ENCODE measurements at regions not wholly inside any gene's neighbourhood (a gene's known extent, or its start where the extent isn't known, plus 50 kb on each side); places are given as distances from the start of the nearest gene placed in this dataset.

DNA sequence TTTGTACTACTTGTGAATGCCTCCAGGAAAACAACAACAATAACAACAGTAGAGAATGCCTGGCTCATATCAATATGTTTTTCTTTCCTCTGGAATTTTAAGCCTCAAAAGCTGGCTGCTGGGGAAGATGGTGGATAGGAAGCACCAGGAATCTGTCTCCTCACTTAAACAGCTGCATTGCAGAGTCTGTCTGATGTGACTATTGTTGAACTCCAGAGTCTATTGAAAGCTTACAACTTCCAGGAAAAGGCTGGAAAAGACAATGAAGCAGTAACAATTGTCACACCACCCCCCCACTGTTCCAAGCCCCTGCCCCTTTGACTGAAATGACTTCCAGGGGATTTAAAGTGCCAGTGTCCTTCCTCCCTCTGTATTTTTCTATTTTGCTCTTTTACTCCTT, 309.7 kb downstream of the BMP4 start:
- Histone ChIP-seq H3K18ac (ENCODE audit: low read length) (no peak overlapping the region), H3K36me3 (ENCODE audit: control insufficient read depth in 1 of 2, insufficient read depth in 2 of 2, low read length in 2 of 2) (no peaks in the 10 kb centered on the region), H3K27me3 (ENCODE audit: insufficient read depth, low read length) (no peaks in the 10 kb centered on the region), H3K14ac (ENCODE audit: low read length) (no peak overlapping the region), H3K27ac (ENCODE audit: low read depth, low read length) (no peak overlapping the region), H2BK120ac (ENCODE audit: insufficient read depth, low read length, poor library complexity) (no peak overlapping the region), H3K4me1 (ENCODE audit: control insufficient read depth in 1 of 2, insufficient read depth in 2 of 2, low read length in 2 of 2) (no peaks in the 10 kb centered on the region), H3K9me3 (ENCODE audit: insufficient read depth, low read depth, low read length) (no peaks in the 10 kb centered on the region), H3K79me1 (ENCODE audit: low read length) (no peaks in the 10 kb centered on the region), H4K12ac (ENCODE audit: low read depth, low read length) (no peak overlapping the region), H3K4me2 (ENCODE audit: low read length) (no peak overlapping the region), H3K23ac (ENCODE audit: low read length) (no peak overlapping the region), H3K4me3 (ENCODE audit: low read depth, low read length) (no peak overlapping the region), H2BK5ac (ENCODE audit: low read depth, low read length, poor library complexity) (no peak overlapping the region), H2BK12ac (ENCODE audit: low read length) (no peak overlapping the region), H4K8ac (ENCODE audit: low read depth, low read length) (no peak overlapping the region), H3K79me2 (ENCODE audit: control insufficient read depth, insufficient read depth, low read length, poor library complexity) (no peaks in the 10 kb centered on the region), H3K4ac (ENCODE audit: low read depth, low read length) (no peak overlapping the region), H2AFZ (ENCODE audit: insufficient read depth, low read length, poor library complexity) (no peak overlapping the region), H4K91ac (ENCODE audit: low read depth, low read length) (no peak overlapping the region), H3K9ac (ENCODE audit: low read length) (no peak overlapping the region), H2AK5ac (ENCODE audit: low read length) (no peak overlapping the region)
- DNase-seq, result no peak

DNA sequence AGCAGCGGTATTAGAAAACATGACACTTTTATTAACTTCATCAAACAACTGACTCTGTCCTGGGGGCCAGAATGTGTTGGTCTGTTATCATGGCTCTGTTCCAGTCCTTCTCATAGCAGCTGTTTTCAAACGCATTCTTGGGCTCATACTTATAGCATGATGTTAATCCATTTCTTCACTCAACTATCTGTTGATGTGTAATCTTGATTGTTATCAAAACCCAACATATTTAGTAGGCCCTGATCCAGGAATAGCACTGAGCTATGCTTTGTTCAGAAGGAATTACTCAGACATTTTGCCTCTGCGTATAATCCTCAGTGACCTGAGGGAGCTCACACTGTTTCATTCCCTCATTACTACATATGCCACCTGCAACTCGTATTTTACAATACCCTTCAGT, 315.9 kb downstream of the BMP4 start:
- no peaks in the 10 kb centered on the region for H3K27me3 ChIP-seq (ENCODE audit: insufficient read depth, low read length)
- no peak overlapping the region for H3K4me2 ChIP-seq (ENCODE audit: low read length)
- H3K9ac ChIP-seq (ENCODE audit: low read length), result no peak overlapping the region
- H3K18ac ChIP-seq (ENCODE audit: low read length), result no peak overlapping the region
- no peak overlapping the region for H3K27ac ChIP-seq (ENCODE audit: low read depth, low read length)
- no peaks in the 10 kb centered on the region for H3K79me2 ChIP-seq (ENCODE audit: control insufficient read depth, insufficient read depth, low read length, poor library complexity)
- no peak overlapping the region for H4K12ac ChIP-seq (ENCODE audit: low read depth, low read length)
- WGBS (ENCODE audit: extremely low coverage, insufficient coverage, insufficient read length), result no CpG with 5 or more reads among the region's 4 CpGs
- DNase-seq, result peak; percentile 64 to 97
- no peak overlapping the region for H2BK5ac ChIP-seq (ENCODE audit: low read depth, low read length, poor library complexity)
- H3K79me1 ChIP-seq (ENCODE audit: low read length), result no peaks in the 10 kb centered on the region
- H3K4me3 ChIP-seq (ENCODE audit: low read depth, low read length), result no peak overlapping the region
- H3K36me3 ChIP-seq (ENCODE audit: control insufficient read depth in 1 of 2, insufficient read depth in 2 of 2, low read length in 2 of 2), result no peaks in the 10 kb centered on the region
- H2AK5ac ChIP-seq (ENCODE audit: low read length), result no peak overlapping the region
- H3K23ac ChIP-seq (ENCODE audit: low read length), result no peak overlapping the region
- no peak overlapping the region for H4K91ac ChIP-seq (ENCODE audit: low read depth, low read length)
- H3K14ac ChIP-seq (ENCODE audit: low read length), result no peak overlapping the region
- no peak overlapping the region for H2AFZ ChIP-seq (ENCODE audit: insufficient read depth, low read length, poor library complexity)
- H4K8ac ChIP-seq (ENCODE audit: low read depth, low read length), result no peak overlapping the region
- H3K4ac ChIP-seq (ENCODE audit: low read depth, low read length), result no peak overlapping the region
- no peak overlapping the region for H2BK12ac ChIP-seq (ENCODE audit: low read length)
- H2BK120ac ChIP-seq (ENCODE audit: insufficient read depth, low read length, poor library complexity), result no peak overlapping the region
- no peaks in the 10 kb centered on the region for H3K9me3 ChIP-seq (ENCODE audit: insufficient read depth, low read depth, low read length)
- H3K4me1 ChIP-seq (ENCODE audit: control insufficient read depth in 1 of 2, insufficient read depth in 2 of 2, low read length in 2 of 2), result no peaks in the 10 kb centered on the region

DNA sequence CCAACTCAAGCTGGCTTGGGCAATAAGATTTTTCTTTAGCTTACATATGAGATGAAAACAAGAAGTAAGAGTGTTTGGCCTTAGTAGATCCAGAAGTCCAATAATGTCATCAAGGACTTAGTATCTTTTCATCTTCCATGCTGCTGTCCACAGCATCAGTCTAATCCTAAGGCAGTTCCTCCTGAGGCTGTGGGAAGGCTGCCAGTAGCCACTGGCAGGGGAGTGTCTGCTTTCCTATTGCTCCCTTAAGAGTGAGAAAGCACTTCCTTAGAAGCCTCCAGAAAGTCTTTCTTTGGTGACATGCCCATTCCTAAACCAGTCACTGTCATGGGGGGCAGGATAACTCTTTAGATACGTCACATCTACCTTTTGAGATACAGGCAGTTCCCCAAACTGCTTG, 317.7 kb downstream of the BMP4 start:
- H3K14ac ChIP-seq (ENCODE audit: low read length), result no peak overlapping the region
- no peak overlapping the region for H3K27ac ChIP-seq (ENCODE audit: low read depth, low read length)
- peaks cover 0 to 2% of the 10 kb centered on the region in 2 experiments for H3K4me1 ChIP-seq (ENCODE audit: control insufficient read depth in 1 of 2, insufficient read depth in 2 of 2, low read length in 2 of 2)
- H2BK12ac ChIP-seq (ENCODE audit: low read length), result no peak overlapping the region
- H3K18ac ChIP-seq (ENCODE audit: low read length), result no peak overlapping the region
- no peak overlapping the region for H3K4me2 ChIP-seq (ENCODE audit: low read length)
- no peak overlapping the region for H4K91ac ChIP-seq (ENCODE audit: low read depth, low read length)
- no peak overlapping the region for H2BK5ac ChIP-seq (ENCODE audit: low read depth, low read length, poor library complexity)
- no peak overlapping the region for H3K23ac ChIP-seq (ENCODE audit: low read length)
- no peak overlapping the region for H3K4me3 ChIP-seq (ENCODE audit: low read depth, low read length)
- H3K36me3 ChIP-seq (ENCODE audit: control insufficient read depth in 1 of 2, insufficient read depth in 2 of 2, low read length in 2 of 2), result no peaks in the 10 kb centered on the region
- no peak overlapping the region for H4K8ac ChIP-seq (ENCODE audit: low read depth, low read length)
- no peak overlapping the region for H3K4ac ChIP-seq (ENCODE audit: low read depth, low read length)
- H2AFZ ChIP-seq (ENCODE audit: insufficient read depth, low read length, poor library complexity), result no peak overlapping the region
- H2AK5ac ChIP-seq (ENCODE audit: low read length), result no peak overlapping the region
- no peaks in the 10 kb centered on the region for H3K79me2 ChIP-seq (ENCODE audit: control insufficient read depth, insufficient read depth, low read length, poor library complexity)
- H3K27me3 ChIP-seq (ENCODE audit: insufficient read depth, low read length), result no peaks in the 10 kb centered on the region
- DNase-seq, result no peak
- no peak overlapping the region for H2BK120ac ChIP-seq (ENCODE audit: insufficient read depth, low read length, poor library complexity)
- H4K12ac ChIP-seq (ENCODE audit: low read depth, low read length), result no peak overlapping the region
- no CpG with 5 or more reads among the region's 1 CpG for WGBS (ENCODE audit: extremely low coverage, insufficient coverage, insufficient read length)
- H3K79me1 ChIP-seq (ENCODE audit: low read length), result no peaks in the 10 kb centered on the region
- H3K9me3 ChIP-seq (ENCODE audit: insufficient read depth, low read depth, low read length), result no peaks in the 10 kb centered on the region
- no peak overlapping the region for H3K9ac ChIP-seq (ENCODE audit: low read length)

DNA sequence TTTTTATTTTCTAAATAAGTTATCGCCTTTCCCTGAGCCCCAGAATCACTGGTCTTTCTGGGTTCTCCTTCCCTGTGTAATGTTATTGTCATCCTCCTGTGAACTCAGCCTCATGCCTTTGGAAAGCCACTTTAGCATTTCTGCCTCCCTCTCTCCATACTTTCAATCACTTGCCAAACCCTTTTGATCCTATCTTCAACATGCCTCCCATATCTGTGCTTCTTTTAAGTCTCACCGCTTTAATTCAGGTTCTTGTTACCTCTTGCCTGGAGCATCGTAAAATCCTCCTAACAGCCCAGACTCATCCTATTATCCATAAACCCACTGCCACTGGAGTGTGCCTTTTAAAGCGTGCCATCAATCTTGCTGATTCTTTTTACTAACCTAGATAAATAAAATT, 321.8 kb downstream of the BMP4 start:
- Histone ChIP-seq H2AK5ac (ENCODE audit: low read length) (no peak overlapping the region), H4K91ac (ENCODE audit: low read depth, low read length) (no peak overlapping the region), H3K4me1 (ENCODE audit: control insufficient read depth in 1 of 2, insufficient read depth in 2 of 2, low read length in 2 of 2) (peaks cover 0 to 2% of the 10 kb centered on the region in 2 experiments), H3K4me3 (ENCODE audit: low read depth, low read length) (no peak overlapping the region), H3K23ac (ENCODE audit: low read length) (no peak overlapping the region), H3K9me3 (ENCODE audit: insufficient read depth, low read depth, low read length) (no peaks in the 10 kb centered on the region), H3K14ac (ENCODE audit: low read length) (no peak overlapping the region), H3K18ac (ENCODE audit: low read length) (no peak overlapping the region), H3K4me2 (ENCODE audit: low read length) (no peak overlapping the region), H3K4ac (ENCODE audit: low read depth, low read length) (no peak overlapping the region), H4K8ac (ENCODE audit: low read depth, low read length) (no peak overlapping the region), H2BK5ac (ENCODE audit: low read depth, low read length, poor library complexity) (no peak overlapping the region), H3K36me3 (ENCODE audit: control insufficient read depth in 1 of 2, insufficient read depth in 2 of 2, low read length in 2 of 2) (no peaks in the 10 kb centered on the region), H3K27me3 (ENCODE audit: insufficient read depth, low read length) (no peaks in the 10 kb centered on the region), H2BK12ac (ENCODE audit: low read length) (no peak overlapping the region), H3K27ac (ENCODE audit: low read depth, low read length) (no peak overlapping the region), H4K12ac (ENCODE audit: low read depth, low read length) (no peak overlapping the region), H3K79me1 (ENCODE audit: low read length) (no peaks in the 10 kb centered on the region), H3K9ac (ENCODE audit: low read length) (no peak overlapping the region), H2BK120ac (ENCODE audit: insufficient read depth, low read length, poor library complexity) (no peak overlapping the region), H3K79me2 (ENCODE audit: control insufficient read depth, insufficient read depth, low read length, poor library complexity) (no peaks in the 10 kb centered on the region), H2AFZ (ENCODE audit: insufficient read depth, low read length, poor library complexity) (no peak overlapping the region)
- no CpG with 5 or more reads among the region's 4 CpGs for WGBS (ENCODE audit: extremely low coverage, insufficient coverage, insufficient read length)
- DNase-seq, result peak; percentile 7 to 69
